GM12875 (cell line): ENCODE measurements at regions not wholly inside any gene's neighbourhood (a gene's known extent, or its start where the extent isn't known, plus 50 kb on each side); places are given as distances from the start of the nearest gene placed in this dataset.
A peak's percentile ranks its signal among the peaks of the same experiment; 100 is the strongest.

Experiments used
- H3K4me3 ChIP-seq: one replicate; pipeline ENCODE4 v1.5.1; 2011; ENCODE audit warnings: low read depth, low read length, control low read depth
- TF ChIP-seq, protein P1 (sequence below): IDR thresholded peaks from 2 replicates; pipeline ENCODE4 v1.5.1; 2011; ENCODE audit warnings: low read depth, mild to moderate bottlenecking, control low read depth, inconsistent platforms, low read length, moderate library complexity, borderline replicate concordance; ENCODE audit not compliant: insufficient read depth

DNA sequence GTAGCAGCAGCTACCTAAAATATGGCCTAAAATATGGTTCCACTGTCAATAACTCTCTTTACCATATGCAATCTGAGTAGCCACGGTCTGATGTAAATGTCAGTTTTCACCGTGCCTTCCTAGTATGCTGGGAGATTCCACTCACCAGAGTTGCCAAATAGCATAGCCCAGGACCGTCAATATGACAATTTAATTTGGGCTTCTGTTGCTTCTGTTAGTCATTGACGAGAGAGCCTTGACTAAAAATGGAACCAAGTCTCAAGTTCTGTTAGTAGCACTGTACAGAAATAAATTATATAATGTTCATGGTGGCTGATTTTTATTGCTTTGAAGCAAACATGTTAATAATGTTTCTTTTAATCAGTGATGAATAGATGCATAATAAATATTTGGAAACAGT lies 348.4 kb downstream of the BCAT1 start:
- H3K4me3 ChIP-seq, result no peak overlapping the region
- TF ChIP-seq, protein P1, sequence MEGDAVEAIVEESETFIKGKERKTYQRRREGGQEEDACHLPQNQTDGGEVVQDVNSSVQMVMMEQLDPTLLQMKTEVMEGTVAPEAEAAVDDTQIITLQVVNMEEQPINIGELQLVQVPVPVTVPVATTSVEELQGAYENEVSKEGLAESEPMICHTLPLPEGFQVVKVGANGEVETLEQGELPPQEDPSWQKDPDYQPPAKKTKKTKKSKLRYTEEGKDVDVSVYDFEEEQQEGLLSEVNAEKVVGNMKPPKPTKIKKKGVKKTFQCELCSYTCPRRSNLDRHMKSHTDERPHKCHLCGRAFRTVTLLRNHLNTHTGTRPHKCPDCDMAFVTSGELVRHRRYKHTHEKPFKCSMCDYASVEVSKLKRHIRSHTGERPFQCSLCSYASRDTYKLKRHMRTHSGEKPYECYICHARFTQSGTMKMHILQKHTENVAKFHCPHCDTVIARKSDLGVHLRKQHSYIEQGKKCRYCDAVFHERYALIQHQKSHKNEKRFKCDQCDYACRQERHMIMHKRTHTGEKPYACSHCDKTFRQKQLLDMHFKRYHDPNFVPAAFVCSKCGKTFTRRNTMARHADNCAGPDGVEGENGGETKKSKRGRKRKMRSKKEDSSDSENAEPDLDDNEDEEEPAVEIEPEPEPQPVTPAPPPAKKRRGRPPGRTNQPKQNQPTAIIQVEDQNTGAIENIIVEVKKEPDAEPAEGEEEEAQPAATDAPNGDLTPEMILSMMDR, result no peak

DNA sequence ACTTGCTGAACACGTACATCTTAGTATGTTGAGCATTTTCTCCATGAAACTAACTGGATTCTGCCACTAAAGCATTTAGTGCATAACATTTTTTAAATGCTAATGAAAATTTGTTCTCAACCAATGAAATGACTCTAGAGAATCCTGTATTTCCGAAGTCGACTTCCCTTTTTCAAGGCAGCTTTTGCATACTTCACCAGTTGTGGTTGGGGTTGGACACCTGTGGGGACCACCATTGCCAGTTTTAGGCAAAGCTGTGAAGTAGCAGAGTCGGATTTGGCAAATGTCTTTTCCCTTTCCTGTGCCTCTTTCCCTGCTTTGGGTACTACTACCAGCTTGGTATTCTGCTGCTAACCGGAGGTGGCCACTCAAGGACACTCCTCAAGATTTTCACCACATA lies 349.2 kb downstream of the BCAT1 start:
- H3K4me3 ChIP-seq, result no peak overlapping the region
- TF ChIP-seq, protein P1, result no peak

DNA sequence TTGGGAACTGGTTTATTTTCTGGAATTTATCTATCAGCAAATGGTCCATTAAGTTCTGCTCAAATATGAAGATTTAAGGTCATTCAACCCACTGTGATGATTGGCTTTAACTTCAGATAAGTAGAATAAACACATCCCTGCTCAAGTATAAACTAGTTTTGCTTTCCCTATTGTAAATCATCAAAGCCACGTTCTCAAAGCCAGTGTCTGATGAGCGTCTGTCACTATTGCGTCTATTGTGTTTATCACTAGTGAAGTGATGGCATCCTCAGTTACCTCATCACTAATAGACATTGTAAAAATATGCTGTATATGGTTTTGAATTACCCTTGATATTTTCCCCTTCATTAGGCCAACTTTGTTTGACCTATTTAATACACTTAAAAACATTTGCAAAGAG lies 351.3 kb downstream of the BCAT1 start:
- TF ChIP-seq, protein P1, result no peak
- no peak overlapping the region for H3K4me3 ChIP-seq

DNA sequence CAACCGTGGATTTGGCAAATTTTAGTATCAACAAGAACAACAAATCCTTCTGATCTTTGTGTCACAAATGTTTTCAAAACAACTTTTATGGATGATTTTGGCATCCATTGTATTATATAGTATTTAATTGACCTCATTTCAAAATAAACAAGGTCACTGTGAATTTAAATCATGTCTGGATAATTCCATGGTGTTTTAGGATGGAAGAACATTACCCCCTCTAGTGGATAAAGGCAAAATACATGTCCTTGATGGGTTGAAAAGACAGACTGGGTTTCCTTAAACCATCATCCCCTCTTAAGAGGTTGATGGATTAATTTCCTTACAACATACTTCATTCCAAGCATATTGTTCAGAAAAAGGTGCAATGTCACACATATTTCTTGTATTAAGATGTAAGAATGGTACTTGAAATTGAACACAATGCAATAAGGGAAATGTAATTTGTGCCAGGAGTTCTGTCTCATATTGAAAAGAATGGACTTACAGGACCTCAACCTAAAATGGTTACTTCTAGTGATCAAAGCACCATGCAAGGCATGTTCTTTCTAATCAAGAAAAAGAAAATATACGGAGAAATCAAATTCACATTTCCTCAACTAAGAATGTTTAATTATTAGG lies 352.0 kb downstream of the BCAT1 start:
- no peak overlapping the region for H3K4me3 ChIP-seq
- TF ChIP-seq, protein P1, result peak; percentile 31; the same call in 1 of the 2 replicates

DNA sequence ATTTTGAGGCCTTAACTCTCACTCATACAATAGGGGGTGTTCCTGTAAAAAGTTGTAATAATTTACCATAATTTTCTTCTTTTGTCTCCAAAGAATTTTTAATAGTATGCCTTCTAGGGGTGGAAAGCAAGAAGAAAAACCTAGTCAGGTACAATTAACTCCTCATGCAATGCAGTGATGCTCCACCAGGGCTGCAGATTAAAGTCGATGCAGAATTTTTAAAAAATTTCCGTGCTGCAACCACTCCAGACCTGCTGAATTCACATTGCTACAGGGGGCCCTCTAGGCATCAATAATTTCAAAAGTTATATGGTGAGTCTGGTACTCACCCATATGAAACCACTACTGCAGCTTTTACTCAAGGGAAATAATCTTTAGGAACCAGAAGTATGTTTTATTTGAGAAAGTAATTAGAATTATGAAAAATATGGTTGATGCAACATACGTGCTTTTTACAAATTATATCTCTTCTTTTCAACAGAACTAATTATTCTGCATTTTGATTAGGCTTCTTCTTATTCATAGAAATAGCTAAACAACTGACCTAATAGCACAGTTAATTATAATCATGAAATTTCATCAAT lies 353.2 kb downstream of the BCAT1 start:
- H3K4me3 ChIP-seq, result no peak overlapping the region
- TF ChIP-seq, protein P1, result peak; percentile 32

DNA sequence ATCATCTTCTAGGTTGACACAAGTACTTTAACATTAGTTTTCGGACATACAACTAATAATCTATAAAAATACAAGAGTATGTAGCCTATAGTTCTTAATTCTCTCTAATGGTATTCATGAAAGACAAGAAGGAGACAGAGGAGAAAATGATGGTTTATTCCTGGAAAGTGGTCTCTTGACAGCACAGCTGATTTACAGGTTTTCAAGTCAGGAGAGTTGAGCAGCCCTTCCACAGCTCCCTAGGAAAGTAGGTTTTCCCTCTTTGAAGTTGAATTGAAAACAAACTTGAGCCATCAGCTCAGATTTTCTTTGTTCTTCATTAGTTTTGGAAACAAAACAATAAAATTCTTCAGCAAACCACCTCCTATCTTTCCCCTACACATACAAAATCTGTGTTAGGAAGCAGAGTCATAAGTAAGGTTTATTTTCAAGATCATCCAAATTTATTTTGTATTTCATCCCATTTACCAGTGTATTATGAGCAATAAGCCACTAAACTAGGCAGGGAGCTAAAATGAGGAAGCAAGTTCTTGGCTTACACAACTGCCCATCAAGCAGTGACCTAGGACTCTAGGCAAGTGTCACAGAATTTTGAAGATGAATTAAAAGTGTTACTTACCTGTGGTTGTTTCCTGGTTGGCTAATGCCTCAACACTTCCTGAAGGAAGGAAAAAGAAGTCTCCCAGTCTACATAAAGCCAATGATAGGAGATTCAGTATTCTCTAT lies 357.0 kb downstream of the BCAT1 start:
- TF ChIP-seq, protein P1, result no peak
- H3K4me3 ChIP-seq, result no peak overlapping the region
